ENCODE measurements at regions not wholly inside any gene's neighbourhood (a gene's known extent, or its start where the extent isn't known, plus 50 kb on each side); places are given as distances from the start of the nearest gene placed in this dataset.

- TF ChIP-seq CTCF (IDR thresholded peaks at IDR 0.05), result no peak
- Histone ChIP-seq H3K9ac (ENCODE audit: insufficient read depth, low read length, poor library complexity, severe bottlenecking) (no peak overlapping the region), H2AFZ (ENCODE audit: insufficient read depth, low read depth, low read length, poor library complexity, severe bottlenecking) (no peak overlapping the region), H3K36me3 (replicated peaks in 1 of 2; ENCODE audit: control insufficient read depth in 1 of 2, insufficient read depth in 2 of 2, low read length in 2 of 2) (peaks cover 2% of the 10 kb centered on the region in 2 donors), H3K4me1 (ENCODE audit: control insufficient read depth in 1 of 2, insufficient read depth in 2 of 2, low read length in 2 of 2) (peaks cover 8 to 10% of the 10 kb centered on the region in 2 donors), H3K9me3 (replicated peaks in 1 of 2; ENCODE audit: control insufficient read depth in 1 of 2, insufficient read depth in 1 of 2, low read length in 2 of 2) (no peaks in the 10 kb centered on the region), H4K20me1 (ENCODE audit: insufficient read depth, low read length) (no peaks in the 10 kb centered on the region), H3K4me3 (replicated peaks in 1 of 3; ENCODE audit: low read depth in 2 of 3, low read length in 3 of 3) (no peak overlapping the region), H3K79me2 (ENCODE audit: insufficient read depth, low read length) (no peaks in the 10 kb centered on the region), H3K4me2 (replicated peaks; ENCODE audit: extremely low read depth, low read length, poor library complexity, severe bottlenecking) (no peak overlapping the region), H3K27ac (ENCODE audit: low read depth in 1 of 2, low read length in 2 of 2) (no peak overlapping the region), H3K27me3 (ENCODE audit: control insufficient read depth in 2 of 2, insufficient read depth in 2 of 2, low read length in 2 of 2) (peaks cover 6 to 30% of the 10 kb centered on the region in 2 donors)
- Mint-ChIP-seq H3K4me3 (no peak overlapping the region), H3K4me1 (peaks cover 7% of the 10 kb centered on the region), H3K36me3 (peaks cover 10 to 13% of the 10 kb centered on the region in 2 donors), H3K9me3 (peaks cover 0 to 2% (median 0%) of the 10 kb centered on the region in 7 donors), H3K27me3 (ENCODE audit: low read depth in 3 of 3) (peaks cover 22 to 28% (median 27%) of the 10 kb centered on the region in 3 donors), H3K27ac (no peak overlapping the region)
- intact Hi-C loops (cut with micrococcal nuclease), result loop anchor here in 1 of 2 donors (10.0 kb wide), 1 partner anchor 186 kb away; no protein-coding TSS in a partner anchor
- no peak for DNase-seq
- WGBS (ENCODE audit: insufficient coverage), result 84% methylated on average over 5 of the region's 9 CpGs
These were observed 50.1 kb upstream of the GATM start for GRCh38 chr15:45428491-45428890.

Measured in CD14-positive monocyte (primary cell).